HG03460 (cell line): ENCODE measurements at regions not wholly inside any gene's neighbourhood (a gene's known extent, or its start where the extent isn't known, plus 50 kb on each side); places are given as distances from the start of the nearest gene placed in this dataset.
"Not testable (repeated sequence)": the region's sequence is repeated elsewhere in the genome, so short reads cannot be mapped to it uniquely, and the experiment has no call there.

Source experiments
- ATAC-seq: cut with Tn5 transposase; IDR thresholded peaks from one replicate; pipeline ENCODE4 v1.9.1; 2021; ENCODE audit not compliant: unreplicated experiment

DNA sequence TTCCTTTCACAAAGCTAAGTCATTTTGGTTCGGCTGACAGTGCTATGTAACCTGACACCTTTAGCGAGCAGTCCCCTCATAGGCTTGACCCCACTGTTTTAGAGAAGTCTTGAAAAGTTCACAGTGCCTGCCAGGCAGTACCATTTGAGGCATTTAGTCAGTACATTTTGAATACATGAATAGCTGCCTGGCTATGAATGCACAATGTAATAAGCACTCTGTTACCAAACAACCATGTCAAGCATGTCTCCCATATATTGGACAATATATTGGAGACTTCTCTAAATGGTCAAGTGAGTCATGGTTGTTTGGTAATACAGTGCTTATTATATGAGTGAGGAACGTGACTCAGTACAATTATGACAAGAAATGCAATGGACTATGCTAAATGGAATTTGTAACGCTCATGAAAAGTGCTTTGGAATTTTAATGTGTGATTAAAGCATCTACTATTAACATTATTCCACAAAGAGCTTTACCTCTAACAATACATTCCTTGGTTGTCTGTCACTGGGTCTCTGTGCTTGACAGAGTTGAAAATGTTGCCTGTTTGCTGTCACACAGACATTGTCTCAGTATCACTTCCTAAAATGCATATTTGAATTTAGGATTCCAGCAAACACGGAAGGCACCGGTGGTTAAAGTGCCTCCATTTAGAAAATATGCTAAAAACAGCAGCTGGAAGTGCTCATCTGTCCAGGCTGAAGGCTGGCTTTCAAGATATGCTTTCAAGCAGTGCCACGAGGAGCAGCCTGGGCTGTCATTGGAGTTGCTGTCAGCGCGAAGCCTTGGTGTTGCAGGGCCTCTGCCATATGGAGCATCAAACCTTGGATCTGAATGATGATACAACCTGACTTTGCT lies 458.6 kb downstream of the FBXO15 start:
- ATAC-seq, result no peak

DNA sequence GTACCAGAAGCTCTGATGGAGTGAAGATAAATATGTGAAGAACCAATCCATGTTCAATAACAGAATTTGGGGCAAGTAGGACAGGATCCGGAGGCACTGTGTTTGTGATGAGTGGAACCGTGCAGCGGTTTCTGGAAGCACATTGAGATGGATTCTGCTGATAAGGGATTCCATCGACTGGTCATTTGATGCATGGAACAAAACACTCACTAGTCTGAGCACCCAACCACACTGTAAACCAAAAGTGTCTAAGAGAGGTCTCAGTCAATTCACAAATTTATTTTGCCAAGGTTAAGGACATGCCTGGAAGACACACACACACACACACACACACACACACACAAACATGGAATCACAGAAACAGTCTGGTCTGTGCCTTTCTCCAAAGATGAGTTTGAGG lies 459.5 kb downstream of the FBXO15 start:
- no peak for ATAC-seq

DNA sequence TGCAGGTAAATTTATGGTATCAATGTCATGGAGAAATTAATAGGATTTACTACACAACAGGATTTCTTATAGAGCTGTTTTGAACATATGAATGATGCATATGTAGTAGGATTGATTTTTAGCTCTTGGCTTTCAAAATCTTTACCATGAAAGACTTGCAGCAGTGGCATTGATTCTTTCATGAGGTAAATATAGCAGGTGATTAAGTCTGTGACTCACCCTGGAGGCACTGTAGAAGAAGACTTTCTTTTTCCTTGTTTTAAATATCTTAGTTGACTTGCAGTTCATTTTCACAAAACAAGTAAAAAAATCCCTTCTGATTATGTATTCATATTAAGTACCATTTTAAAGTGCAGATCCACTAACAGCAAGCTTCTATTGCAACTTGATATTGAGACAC lies 463.0 kb downstream of the FBXO15 start:
- ATAC-seq, result no peak

DNA sequence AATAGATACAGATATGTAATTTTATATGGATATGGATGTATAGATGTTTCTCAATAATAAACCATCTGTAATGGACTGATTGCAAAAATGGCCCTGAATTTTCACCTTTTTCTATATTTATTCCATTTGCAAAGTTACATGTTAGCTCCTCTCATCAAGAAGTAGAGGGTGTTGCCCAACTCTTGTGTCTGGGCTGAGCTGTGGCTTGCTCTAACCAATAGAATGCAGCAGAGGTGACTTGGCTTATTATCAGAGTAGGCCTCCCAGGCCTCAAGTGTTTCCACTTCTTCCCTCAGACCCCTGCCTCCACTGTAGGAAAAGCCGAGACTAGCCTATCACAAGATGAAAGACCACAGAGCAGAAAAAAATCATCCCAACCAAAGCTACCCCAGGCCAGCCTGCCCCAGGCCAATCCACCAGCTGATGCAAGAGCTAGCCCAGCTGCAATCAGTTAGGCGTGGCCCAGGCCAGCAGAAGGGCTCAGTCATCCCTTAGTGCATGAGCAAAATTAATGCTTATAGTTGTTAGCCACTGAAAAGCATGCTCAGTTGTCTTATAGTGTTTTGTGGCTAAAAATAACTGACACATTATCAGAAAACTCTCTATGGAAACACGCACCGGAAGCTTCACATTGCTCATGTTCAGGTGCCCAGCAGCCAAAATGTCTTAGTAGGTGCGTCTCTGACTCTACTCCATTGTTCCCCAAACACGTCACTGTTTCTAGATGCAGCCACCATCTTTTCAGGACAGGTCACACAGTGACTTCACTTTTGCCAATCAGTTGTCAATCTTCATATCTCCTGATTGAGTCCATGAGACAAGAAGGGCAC lies 464.0 kb downstream of the FBXO15 start:
- ATAC-seq, result no peak

DNA sequence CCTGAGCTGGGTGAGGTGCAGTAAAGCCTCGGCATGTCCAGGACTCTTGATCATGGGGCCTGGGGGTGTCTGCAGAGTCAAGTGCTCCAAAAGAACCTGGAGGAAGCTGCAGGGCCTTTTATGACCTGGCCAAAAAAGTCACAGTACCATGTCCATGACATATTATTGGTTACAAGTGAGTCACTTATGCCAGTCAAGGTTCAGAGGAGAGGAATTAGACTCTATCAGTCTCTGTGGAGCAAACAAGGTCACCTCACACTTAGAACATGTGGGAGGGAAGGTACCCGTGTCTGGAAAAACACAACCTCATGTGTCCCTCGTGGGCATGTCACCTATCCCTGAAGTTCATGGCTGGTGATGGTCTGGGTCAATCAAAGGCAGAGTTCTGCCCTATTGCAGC lies 465.7 kb downstream of the FBXO15 start:
- ATAC-seq, result no peak

DNA sequence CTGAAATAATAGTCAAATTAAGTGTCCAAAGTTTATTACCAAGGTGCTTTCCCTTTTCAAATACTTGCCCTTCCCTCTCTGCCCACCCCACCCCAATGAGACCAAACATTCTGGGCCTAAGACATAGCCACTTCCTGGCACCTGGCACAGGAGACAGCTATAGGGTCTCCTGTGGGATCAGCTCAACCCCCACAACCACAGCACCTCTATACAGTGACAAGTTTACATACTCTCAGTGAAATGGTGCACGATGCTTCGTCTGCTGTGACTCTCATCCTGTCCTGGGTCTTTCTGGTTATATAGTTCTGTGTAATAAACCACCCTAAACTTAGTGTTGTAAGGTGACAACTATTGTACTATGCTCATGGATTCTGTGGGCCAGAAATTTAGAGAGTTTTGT lies 466.2 kb downstream of the FBXO15 start:
- ATAC-seq, result no peak

DNA sequence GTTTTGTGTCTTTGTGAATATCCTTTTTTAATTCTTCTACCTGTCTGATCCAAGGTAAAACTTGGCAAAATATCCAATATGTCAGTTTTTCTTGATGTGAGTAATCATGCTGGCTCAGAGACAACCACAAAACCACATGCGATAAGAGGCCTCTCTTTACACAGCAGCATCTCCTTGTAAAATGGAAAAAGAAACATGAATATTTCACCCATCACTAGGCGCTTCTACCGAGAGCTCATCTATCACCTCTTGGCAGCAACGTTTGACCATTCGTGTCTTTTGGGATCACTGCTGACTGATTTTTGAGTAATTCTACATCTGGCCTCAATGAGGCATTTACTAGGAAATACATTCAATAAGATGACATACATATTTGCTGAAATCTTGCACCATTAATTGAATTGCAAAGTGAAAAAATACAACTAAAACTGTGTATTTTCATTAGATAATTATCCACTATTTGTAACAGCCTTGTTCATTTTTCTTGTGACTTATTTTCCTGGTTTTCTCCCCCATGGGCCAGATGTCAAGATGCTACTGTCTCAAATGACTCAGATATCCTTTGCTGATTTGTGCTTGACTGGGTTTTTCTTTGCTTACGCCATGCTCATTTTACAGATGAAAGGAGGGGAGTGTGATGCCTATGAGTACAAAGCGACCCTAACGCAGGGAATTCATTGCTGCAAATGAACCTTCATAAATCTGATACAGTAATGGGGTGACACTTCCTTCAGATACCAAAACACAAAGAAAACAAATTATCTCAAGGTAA lies 467.5 kb downstream of the FBXO15 start:
- ATAC-seq, result no peak

DNA sequence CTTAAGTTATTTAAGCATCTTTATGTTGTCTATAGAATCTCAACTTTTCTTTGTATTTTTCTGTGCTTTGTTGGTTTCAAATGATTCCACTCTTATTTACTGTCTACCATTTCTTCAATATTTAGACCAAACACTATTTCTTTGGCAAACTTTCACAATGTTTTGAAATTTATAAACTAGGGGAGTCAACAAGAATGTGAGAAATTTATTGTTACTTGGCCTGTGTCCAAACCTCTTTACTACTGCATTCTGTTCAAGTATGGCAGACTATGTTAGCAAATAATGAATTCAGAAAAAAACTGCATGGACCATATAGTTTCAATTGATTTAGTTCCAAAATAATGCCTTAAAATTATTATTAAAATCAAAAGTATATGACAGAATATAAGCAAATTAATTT lies 470.2 kb downstream of the FBXO15 start:
- ATAC-seq, result no peak

DNA sequence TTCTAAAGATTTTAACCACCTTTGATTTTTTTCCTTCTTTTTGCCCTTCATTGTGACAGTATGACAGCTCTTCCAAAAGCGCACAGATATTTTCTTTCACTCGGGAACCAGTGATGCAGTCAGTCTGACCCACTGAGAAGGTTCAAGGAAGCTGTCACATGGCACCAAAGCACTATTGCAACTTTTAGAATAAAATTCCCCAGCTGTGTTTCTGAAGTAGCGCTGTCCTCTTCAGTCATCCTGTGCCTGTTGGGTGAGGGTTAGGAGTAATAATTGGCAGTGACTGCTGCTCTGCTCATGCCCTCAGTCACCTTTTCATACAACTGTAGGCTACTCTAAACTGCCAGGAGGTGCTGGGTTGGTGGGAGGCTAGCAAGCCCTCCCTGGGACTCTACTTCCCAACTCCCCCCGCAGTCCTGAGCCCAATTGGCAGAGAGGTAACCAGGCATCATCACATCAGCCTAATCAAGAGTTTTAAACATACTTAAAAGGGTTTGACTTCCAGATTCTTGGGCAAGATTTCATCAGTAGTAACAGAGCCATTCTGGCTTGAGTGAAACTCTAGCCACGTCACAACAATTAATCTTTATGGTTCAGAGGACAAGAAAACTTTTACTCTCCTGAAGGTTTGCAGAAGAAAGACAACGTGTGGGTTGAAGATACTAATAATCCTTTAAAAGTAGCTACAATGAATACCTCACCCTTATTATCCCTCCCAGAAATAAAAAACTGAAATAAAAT lies 473.3 kb downstream of the FBXO15 start:
- ATAC-seq, result no peak

DNA sequence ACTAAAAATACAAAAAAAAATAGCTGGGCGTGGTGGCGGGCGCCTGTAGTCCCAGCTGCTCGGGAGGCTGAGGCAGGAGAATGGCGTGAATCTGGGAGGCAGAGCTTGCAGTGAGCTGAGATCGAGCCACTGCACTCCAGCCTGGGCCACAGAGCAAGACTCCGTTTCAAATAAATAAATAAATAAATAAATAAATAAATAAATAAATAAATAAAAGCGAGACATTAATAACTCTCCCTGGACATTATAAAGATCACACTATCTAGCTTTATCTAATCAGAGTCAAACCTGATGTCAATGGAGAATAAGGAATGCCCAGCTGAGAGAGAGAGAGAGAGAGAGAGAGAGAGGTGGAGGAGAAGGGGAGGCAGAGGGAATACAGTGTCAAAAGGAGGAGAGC lies 476.2 kb downstream of the FBXO15 start:
- not testable (repeated sequence) for ATAC-seq

DNA sequence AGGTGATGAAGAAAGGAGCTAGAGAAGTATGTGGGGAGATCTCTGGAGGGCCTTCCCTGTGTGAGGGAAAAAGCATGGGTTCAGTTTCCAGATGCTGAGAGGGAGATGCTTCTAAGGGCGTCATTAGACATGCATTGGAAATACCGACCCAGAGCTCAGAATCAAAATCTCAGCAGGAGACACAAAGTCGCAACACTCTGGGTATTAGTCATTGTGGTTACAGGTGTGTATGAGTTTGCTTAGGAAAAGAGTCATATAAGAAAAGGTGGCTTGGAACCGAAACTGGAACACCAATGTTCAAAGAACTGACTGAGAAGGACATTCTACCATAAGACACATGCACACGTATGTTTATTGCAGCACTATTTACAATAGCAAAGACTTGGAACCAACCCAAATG lies 477.1 kb downstream of the FBXO15 start:
- no peak for ATAC-seq

DNA sequence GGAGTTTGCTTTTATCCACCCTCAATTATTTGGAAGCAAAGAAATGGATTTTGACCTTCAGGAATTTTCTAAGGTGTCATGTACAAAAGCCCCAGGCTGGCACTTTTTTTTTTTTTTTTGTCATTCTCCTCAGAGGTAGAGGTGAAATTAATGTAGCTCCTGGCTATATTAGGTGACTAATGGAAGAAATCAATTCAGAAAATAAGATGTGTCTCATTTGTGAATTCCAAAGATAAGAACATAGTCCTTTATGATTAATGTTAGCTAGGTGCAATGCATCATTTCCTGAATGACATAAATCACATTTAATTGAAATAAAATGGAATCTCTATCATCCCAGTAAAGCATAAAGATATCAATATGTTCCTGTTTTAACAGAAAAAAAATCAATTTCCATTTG lies 477.6 kb downstream of the FBXO15 start:
- ATAC-seq, result no peak

DNA sequence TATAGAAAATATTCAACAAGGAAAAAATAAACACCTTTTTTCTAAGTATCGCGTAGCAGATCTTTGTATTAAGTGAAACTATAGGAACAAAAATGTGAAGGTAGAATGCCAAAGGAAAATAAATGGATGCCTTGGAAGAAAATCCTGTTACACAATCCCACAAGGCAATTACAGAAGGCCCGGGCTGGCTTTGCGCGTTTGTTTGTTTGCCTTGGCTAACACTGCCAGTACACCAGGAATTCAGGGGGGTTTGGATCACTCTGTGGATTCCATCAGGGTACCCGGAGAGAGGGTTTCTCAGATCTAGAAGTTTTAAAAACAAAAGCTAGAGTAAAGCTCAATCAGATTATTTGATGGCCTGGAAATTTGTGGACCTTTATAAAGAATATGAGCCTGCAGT lies 478.3 kb downstream of the FBXO15 start:
- no peak for ATAC-seq

DNA sequence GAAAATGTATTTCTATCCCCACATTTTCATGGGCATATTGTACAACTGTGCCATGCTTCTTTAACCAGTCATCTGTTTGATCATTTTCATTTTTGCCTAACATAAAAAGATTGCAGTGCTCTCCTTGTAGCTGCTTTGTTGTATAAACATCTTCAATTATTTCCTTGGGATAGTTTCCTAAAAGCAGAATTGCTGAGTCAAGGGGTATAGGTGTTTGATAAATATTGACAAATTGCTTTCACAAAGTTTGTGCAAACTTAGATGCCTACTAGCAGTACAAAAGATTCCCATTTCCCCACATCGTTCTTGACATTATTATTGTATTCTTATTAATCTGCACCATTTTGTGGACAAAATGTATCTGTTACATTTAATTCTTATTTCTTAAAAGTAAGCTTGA lies 479.6 kb downstream of the FBXO15 start:
- ATAC-seq, result no peak

DNA sequence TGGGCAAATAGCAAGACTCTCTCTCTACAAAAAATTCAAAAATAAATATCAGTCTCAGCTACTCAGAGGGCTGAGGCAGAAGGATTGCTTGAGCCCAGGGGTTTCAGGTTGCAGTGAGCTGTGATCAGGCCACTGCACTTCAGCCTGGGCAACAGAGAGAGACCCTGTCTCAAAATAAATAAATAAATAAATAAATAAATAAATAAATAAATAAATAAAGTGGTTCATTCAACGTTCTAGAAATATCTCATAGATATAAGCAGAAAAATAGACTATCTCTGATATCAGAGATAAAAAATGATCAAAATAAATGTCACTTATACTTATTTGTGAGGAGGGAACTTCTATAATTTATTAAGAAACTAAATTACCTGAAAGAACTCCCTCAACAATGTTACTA lies 480.9 kb downstream of the FBXO15 start:
- no peak for ATAC-seq

DNA sequence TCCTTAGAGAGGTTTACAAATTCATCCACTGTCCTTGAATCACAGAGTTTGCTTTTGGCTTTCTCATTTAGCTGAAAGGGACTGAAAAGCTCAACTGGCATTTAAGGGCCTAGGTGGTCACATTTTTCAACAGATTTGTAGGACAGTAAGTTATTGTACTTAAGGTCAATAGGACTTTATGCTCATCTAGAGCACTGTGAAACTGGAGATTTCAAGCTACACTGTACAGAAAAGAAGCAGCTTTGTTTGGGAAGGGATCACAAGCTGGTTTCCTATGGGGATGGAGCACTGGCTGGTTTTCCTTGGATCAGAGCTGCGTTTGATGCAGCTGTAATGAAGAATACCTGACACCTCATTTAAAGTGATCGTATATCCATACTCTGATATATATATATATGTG lies 482.7 kb downstream of the FBXO15 start:
- ATAC-seq, result no peak

DNA sequence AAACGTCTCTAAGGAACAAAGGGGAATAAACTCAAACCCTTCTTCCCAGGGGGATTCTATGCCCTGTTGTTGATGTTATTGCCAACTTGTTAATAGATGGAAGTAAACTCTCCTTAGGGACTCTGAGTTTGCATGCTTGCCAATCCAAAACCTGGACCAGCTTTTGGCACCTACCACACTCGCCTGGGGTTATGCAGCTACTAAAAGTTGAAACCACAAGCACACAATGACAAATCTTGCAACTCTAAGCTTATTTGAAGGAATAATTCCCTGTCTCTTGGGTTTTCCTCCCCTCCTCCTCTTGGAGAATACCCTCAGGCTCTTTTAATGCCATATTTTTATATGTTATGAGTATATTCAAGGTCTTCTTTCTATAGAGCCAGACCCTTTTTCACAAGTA lies 484.1 kb downstream of the FBXO15 start:
- no peak for ATAC-seq

DNA sequence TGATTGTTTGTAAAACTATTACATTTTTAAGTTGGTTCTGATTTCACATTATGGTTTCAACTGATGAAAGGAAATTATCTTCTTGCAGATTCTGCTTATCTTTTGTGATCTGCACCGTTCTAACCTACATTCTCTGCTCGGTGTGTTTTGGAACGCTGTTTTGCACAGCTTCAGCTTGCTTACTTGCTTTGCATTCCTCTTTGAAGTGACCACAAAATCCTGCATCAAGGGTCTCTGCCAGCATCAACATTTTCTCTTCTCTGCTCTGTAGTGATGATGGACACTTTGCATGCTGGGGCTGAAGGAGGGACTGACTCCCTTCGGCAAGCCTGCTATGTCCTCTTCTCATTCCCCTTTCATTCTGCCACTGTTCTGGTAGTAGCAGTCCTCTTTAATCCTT lies 485.2 kb downstream of the FBXO15 start:
- ATAC-seq, result no peak

DNA sequence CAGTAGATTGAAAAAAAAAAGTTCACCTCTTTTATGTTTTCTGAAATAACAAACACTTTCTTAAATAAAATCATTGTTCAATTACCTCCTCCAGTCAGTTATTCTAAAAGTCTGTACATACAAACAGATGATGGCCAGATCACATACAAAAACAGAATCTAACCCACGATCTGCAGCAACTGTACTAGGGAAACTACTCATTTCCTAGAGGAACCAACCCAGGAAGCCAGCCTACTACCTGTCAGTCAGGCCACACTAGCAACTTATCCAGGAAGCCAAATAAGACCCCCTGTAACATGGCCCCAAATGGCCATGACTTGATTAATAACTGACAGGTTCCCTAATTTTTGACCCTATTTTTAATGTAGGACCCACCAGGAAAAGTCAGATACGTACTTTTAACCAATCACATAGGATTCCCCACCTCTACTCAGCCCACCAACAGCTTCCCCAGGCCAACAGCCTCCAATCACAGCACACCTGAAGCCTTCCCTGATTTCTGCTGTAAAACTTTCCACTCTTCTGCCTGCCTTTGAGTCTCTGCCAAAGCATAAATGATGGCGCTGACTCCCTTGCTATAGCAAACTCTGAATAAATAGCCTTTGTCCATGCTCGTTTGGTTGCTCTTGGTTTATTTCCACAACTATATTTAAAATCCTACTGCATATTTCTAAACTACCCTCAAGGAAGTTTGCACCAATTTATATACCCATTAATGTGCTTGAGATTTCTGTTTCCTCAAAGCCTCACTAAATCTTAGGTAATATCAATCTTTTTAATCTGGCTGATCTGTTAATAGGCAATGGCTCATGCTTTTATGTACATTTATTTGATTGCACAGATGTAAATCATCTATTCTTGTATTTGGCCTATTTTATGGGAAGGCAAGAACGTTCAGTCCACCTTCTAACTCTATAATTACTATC lies 486.4 kb downstream of the FBXO15 start:
- ATAC-seq, result no peak

DNA sequence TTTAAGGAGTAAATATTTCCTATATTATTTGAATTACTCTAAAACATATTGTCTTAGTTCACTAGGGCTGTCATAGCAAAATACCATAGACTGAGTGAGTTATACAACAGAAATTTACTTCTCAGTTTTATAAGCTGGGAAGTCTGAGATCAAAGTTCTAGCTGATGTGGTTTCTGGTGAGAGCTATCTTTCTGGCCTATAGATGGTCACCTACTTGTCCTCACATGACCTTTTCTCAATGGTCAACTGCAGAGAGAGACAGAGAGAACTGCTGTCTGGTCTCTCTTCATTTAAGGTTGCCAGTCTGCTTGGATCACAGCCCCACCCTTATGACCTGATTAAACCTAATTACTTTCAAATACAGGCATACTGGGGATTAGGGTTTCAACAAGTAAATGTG lies 490.9 kb downstream of the FBXO15 start:
- no peak for ATAC-seq
